ENCODE measurements at regions not wholly inside any gene's neighbourhood (a gene's known extent, or its start where the extent isn't known, plus 50 kb on each side); places are given as distances from the start of the nearest gene placed in this dataset.
"Not testable (repeated sequence)": the region's sequence is repeated elsewhere in the genome, so short reads cannot be mapped to it uniquely, and the experiment has no call there.

DNA sequence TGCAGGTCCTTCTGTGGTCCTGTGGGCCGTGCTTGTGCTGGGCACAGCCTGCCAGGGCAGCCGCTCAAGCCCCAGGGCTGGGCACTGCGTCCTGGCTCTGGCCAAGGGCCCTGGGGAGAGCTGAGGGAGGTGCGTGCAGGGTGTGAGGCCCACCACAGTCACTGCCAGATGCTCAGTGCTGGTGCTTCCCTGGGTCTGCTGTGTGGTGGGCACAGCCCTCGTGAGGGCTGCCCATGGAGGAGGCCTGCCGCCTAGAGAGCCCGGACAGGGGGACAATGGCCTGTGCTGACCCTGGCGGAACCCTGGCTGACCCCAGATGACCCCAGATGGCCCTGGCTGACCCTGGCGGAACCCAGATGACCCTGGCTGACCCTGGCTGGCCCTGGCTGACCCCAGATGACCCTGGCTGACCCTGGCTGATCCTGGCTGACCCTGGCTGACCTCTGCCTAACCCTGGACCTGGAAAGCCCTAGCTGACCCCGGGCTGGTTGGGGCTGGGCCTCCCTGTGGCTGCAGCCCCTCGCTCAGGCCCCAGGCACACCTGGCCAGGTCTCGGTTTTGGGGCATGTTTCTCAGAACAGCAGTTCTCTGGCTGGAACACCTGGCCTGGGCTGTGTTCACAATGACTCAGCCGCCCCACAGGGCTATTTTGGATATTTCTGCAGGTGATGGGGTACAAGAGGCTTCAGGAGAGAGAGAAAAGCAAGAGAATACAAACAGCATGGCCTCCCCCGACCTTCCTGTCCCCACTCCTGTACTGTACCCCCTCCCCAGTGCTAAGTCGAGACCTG is 55.4 kb downstream of the TMEM121 start:
- DNase-seq (ENCODE audit: low read depth, low spot score): no peak

DNA sequence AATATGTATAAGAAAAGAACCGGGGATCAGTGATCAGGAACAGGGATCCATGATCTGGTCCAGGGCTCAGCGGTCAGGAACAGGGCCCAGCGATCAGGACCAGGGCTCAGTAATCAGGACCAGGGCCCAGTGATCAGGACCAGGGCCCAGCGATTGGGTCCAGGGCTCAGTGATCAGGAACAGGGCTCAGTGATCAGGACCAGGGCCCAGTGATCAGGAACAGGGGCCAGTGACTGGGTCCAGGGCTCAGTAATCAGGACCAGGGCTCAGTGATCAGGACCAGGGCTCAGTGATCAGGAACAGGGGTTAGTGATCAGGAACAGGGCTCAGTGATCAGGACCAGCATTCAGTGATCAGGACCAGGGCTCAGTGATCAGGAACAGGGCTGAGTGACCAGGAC is 56.3 kb downstream of the TMEM121 start:
- no peak for DNase-seq (ENCODE audit: low read depth, low spot score)

- DNase-seq (ENCODE audit: low read depth, low spot score): not testable (repeated sequence)
These were observed 57.5 kb downstream of the TMEM121 start for GRCh38 chr14:105583914-105584313.

DNA sequence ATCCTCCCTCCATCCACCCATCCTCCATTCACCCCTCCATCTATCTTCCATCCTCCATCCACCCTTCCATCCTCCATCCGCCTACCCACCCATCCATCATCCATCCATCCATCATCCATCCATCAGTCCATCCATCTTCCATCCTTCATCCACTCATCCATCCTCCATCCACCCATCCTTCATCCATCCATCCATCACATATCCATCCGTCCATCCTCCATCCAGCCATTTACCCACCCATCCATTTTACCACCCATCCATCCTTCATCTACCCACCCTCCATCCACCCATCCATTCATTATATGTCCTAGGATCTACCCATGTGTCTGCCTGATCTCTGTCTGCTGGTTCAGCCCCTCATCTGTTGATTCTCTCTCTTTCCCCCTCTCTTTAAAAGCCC is 58.9 kb downstream of the TMEM121 start:
- not testable (repeated sequence) for DNase-seq (ENCODE audit: low read depth, low spot score)

DNA sequence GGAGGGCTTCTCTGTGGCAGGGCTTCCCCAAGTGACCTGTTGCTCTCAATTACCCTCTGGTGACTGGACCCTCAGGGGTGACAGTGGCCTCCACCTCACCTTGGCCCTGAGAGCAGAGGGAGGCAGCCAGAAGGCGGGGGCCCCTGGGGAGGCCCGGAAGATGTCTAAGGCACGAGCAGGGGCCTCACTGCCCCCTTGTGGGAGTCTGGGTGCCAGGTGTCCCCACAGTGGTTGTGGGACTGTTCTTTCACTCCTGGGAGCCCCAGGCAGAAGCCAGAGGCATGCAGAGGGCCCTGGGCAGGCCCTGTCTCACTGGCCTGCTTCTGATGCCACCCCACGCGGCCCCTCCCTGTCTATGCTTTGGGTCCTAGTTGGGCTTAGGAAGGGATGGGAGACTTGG is 59.3 kb downstream of the TMEM121 start:
- not testable (repeated sequence) for DNase-seq (ENCODE audit: low read depth, low spot score)

DNA sequence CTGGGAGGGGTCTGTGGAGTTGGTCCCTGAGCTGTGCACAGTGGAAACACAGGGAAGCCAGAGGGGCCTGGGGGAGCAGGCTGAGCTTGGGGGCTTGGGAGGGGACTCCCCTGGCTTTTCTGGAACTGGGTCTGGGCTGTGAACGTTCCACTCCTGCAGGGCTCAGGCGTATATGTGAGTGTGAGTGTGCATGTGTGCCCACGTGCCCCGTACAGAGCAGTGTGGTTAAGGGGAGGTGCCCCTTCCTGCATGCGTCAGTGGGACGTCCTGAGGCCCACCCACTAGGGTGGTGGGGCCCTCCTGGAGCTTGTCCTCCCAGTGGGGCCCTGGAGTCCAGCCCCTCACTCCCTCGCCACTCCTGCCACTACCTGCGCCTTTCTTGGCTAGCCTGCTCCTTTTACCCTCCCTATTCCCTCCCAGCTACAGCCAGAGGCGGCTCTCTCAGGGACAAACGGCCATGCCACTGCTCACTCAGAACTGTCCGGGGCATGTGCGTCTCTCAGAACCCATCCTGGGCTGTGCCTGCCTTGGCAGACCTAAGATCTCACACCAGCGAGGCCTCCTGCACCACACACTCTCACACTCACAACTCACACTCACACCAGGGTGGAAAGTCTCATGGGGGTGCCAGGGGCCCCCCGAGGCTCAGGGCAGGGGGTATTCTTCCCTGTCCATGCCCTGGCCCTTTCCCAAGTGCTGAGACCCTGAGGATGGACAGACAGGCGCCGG is 59.9 kb downstream of the TMEM121 start:
- DNase-seq (ENCODE audit: low read depth, low spot score): not testable (repeated sequence)

DNA sequence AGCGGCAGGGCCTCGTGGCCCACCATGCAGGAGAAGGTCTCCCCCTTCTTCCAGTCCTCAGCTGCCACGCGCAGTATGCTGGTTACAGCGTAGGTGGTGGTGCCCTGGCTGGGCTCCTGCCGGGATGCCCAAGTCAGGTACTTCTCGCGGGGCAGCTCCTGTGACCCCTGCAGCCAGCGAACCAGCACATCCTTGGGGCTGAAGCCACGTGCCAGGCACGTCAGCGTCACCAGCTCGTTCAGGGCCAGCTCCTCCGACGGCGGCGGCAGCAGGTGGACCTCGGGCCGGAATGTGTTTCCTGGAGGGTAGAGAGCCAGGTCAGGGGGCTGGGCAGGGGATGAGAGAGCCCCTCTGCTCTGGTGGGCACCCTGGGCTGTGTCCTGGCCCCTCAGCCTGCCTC is 60.7 kb downstream of the TMEM121 start:
- not testable (repeated sequence) for DNase-seq (ENCODE audit: low read depth, low spot score)

- not testable (repeated sequence) for DNase-seq (ENCODE audit: low read depth, low spot score)
These were observed 61.3 kb downstream of the TMEM121 start for GRCh38 chr14:105587482-105588235.

DNA sequence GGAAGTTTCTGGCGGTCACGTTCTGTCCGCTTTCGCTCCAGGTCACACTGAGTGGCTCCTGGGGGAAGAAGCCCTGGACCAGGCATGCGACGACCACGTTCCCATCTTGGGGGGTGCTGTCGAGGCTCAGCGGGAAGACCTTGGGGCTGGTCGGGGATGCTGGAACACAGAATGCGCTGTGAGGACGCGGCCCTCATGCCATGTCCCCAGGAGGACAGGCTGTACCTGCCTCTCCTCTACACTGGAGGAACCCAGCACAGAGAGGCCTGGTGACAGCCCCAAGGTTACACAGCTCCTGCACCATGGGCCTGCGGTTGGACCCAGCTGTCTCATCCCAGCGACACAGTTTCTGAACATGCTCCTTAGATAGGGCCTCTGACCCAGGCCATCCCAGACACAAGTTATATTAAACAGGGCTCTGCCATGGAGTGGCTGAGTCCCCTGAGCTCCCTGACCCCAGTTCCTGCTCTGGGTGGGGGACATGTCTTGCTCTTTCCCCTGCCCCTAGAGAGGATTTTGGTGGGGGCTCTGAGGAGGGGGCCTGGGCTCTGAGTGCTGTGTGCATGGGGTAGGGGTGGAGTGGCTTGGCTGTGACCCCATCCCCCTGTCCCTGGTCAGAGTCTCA is 62.0 kb downstream of the TMEM121 start:
- DNase-seq (ENCODE audit: low read depth, low spot score): no peak

DNA sequence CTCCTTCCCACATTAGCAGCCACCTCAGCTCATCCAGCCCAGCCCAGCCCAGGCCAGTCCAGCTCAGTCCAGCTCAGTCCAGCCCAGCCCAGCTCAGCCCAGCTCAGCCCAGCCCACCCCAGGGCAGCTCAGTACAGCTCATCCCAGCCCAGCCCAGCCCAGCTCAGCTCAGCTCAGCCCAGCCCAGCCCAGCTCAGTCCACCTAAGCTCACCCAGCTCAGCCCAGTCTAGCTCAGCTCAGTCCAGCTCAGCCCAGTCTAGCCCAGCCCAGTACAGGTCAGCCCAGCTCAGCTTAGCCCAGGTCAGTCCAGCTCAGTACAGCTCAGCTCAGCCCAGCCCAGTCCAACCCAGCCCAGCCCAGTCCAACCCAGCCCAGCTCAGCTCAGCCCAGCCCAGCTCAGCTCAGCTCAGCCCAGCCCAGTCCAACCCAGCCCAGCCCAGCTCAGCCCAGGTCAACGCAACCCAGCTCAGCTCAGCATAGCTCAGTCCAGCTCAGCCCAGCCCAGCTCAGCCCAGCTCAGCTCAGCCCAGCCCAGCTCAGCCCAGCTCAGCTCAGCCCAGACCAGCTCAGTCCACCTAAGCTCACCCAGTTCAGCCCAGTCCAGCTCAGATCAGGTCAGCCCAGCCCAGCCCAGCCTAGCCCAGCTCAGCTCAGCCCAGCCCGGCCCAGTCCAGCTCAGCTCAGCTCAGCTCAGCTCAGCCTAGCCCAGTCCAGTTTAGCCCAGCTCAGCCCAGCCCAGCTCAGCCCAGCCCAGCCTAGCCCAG is 63.0 kb downstream of the TMEM121 start:
- no peak for DNase-seq (ENCODE audit: low read depth, low spot score)

GRCh38 chr14:105589926-105590185 is 63.5 kb downstream of the TMEM121 start:
- DNase-seq (ENCODE audit: low read depth, low spot score): not testable (repeated sequence)

DNA sequence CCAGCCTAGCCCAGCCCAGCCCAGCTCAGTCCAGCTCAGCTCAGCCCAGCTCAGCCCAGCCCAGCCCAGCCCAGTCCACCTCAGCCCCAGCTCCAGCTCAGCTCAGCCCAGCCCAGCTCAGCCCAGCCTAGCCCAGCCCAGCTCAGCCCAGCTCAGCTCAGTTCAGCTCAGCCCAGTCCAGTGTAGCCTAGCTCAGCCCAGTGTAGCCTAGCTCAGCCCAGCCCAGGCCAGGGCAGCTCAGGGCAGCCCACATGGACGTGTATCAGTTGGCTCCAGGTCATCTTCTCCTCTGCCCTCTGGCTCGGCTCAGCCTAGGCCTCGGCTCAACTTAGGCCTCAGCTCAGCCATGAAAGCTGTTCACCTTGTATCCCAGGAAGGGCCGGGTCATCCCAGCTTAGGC is 64.7 kb downstream of the TMEM121 start:
- no peak for DNase-seq (ENCODE audit: low read depth, low spot score)

DNA sequence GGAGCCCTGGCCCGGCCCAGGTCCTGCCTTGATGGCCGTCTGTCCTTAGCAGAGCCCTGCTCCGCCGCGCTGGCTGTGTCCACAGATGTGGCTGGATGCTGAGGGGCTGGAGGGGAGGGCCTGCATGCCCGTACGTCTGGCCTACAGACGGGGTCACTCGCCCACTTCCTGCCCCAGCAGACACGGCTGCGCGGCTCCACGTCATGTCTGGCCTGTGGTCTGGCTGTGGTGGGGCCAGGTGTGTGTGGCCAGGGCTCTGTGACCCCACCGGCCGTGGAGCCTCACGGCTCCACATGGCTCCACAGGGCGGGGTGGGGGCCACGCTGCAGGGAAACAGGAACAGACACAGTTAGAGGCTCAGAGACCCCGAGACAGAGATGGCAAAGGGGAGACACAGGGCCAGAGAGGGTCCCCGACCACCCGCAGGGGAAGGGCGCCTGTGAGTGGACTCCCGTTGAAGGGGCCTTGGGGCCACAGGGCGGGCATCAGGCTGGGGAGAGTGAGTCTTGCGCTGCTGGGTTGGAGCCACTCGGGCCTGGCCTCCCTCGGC is 65.5 kb downstream of the TMEM121 start:
- not testable (repeated sequence) for DNase-seq (ENCODE audit: low read depth, low spot score)

DNA sequence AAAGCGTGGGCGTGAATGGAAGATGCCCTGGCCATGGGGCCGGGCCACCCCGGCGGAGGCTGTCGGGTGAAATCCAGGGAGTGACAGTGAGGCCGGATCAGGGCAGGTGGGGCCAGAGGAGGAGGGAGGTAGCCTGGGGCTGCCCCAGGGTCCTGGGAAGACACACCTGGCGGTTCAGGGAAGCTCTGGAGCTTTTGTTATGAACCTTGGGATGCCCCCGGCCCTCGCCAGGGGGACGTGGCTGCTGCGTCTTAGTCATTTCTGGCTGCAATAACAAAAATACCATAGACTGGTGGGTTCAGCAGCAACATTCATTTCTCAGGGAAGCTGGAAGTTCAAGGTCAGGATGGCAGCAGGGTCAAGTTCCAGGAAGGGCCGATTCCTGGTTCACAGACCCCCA is 66.3 kb downstream of the TMEM121 start:
- DNase-seq (ENCODE audit: low read depth, low spot score): not testable (repeated sequence)

GRCh38 chr14:105595346-105595745 is 69.0 kb downstream of the TMEM121 start:
- DNase-seq (ENCODE audit: low read depth, low spot score): not testable (repeated sequence)

- not testable (repeated sequence) for DNase-seq (ENCODE audit: low read depth, low spot score)
These were observed 70.0 kb downstream of the TMEM121 start for GRCh38 chr14:105596374-105596773.

DNA sequence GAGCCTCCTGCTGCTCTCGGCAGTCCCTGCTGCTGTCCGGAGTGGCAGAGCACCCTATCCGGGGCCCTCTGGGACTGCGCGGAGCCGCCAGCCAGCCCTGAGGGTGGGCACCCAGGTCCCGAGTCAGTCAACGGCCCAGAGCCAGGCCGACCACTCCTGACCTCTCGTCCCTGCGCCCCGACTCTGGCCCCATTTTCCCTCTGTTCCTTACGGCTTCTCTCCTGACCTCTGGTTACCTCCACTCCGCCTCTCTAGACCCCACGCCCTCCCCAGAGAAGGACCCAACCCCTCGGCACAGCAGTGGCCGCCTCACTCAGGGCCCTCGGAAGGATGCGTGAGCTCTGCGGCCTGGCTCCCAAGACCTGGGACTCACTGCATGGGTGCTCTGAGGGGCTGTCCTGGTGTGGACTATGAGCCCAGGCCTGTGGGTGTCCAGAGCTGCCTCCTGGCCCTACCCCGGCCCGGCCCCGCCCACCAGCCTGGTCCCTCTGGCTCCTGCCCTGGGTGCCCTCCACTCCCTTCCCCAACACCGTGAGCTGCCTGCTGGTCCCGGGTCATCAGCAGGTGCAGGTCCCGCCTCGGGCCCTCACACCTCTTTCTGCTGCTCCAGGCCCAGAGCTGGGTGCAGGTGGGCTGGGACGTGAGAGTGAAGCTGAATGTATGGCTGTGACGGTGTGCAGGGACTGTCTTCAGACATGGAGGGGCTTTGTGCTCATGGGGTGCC is 71.8 kb downstream of the TMEM121 start:
- not testable (repeated sequence) for DNase-seq (ENCODE audit: low read depth, low spot score)

DNA sequence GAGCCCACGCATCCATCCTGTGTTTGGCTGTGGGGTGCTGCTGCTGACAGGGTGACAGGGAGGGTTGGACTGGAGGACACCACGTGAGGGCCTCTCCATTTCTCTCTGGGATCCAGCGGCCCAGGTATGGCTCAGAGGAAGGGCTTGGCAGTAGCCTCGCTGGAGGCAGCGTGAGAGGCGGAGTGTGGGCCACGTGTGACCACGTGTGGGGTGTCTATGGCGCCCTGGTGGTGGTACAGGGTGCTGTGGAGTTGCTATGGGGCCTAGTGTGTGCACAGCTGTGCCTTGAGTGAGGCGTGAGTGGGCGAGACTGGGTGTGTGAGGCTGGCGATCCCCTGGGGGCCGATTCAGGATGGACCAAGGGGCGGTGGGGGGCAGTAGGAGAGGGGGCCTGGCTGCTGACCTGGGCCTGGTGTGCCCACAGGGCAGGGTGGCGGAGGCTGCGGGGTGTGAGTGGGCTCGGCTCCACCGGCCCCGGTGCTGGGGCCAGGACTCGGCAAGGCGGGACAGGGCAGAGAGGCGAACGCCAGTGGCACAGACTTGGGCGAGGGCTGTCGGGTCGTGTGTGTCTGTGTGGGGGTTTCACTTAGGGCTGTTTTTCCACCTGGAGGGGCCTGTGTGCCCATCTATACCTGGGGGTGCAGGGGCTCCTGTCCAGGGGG is 72.7 kb downstream of the TMEM121 start:
- DNase-seq (ENCODE audit: low read depth, low spot score): not testable (repeated sequence)

GRCh38 chr14:105600195-105600938 is 74.0 kb downstream of the TMEM121 start:
- DNase-seq (ENCODE audit: low read depth, low spot score): not testable (repeated sequence)

All from activated naive CD8-positive, alpha-beta T cell treated with anti-CD3 and anti-CD28 coated beads, Interleukin-2, amount 50 U/mL, for 16 hours (primary cell).